T1000 (cell line): ENCODE measurements at regions not wholly inside any gene's neighbourhood (a gene's known extent, or its start where the extent isn't known, plus 50 kb on each side); places are given as distances from the start of the nearest gene placed in this dataset.
"Not testable (repeated sequence)": the region's sequence is repeated elsewhere in the genome, so short reads cannot be mapped to it uniquely, and the experiment has no call there.

Source experiments
- DNase-seq: peaks from one replicate; lab custom pipeline; 2025; ENCODE audit warnings: mixed read lengths; lab: John Stamatoyannopoulos, UW

DNA sequence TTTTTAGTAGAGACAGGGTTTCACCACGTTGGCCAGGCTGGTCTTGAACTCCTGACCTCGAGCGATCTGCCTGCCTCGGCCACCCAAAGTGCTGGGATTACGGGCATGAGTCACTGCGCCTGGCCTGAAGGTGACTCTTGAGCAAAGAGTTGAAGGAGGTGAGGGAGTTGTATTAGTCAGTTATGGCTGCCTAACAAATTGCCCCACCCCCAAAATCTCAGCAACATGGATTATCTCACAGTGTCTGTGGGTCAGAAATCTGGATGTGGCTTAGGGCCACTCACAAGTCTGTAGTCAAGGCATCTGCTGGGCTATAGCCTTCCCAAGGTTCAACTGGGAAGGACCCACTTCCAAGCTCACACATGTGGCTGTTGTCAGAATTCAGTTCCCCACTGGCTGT is 52.8 kb upstream of the ADGRE5 start:
- no peak for DNase-seq

- not testable (repeated sequence) for DNase-seq
Measured at GRCh38 chr19:14327061-14327460, 54.2 kb upstream of the ADGRE5 start.

DNA sequence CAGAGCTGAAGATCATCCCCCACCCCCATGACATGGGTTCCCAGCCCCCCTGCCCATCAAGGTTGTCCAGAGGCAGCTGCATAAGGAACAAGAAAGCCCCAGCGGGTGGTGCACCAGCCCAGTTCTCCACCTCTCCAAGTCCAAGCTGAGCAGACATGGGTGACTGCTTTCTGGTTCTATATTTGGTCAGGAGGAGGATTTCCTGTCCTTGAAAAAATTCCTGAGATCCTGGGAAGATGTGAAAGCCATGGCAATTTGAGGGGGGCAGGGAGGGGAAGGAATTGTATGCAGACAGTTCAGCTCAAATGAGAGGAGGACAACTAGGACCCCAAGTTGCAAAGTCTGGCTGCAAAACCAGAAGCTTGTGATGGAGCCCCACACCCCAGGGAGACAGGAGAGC is 55.4 kb upstream of the ADGRE5 start:
- DNase-seq, result no peak

DNA sequence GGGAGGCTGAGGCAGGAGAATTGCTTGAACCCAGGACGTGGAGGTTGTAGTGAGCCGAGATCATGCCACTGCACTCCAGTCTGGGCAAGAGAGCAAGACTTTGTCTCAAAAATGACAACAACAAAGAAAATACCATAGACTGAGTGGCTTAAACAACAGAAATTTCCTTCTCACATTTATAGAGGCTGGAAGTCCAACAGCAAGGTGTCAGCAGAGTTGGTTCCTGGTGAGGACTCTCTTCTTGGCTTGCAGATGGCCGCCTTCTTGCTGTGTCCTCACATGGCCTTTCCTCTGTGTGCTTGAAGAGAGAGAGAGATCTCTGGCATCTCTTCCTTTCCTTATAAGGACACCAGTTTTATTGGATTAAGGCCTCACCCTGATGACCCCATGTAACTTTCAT is 56.1 kb upstream of the ADGRE5 start:
- DNase-seq, result no peak

DNA sequence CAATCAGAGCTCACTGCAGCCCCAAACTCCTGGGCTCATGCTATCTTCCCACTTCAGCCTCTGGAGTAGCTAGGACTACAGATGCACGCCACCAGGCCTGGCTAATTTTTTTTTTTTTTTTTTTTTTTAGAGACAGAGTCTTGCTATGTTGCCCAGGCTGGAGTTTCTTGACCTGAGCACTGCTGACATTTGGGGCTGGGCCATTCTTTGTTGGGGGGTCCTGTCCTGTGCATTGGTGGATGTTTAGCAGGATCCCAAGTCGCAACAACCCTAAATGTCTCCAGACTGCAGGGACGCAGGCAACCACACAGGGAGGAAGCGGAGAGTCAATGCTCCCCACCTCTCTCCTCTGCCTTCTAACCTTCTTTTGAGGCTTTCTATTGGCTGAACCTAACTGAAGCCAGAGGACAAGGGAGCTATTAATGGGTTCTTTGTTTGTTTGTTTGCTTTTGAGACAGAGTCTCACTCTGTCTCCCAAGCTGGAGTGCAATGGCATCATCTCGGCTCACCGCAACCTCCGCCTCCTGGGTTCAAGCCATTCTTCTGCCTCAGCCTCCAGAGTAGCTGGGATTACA is 58.3 kb upstream of the ADGRE5 start:
- DNase-seq, result no peak

- DNase-seq, result no peak
Measured at GRCh38 chr19:14320253-14320652, 61.0 kb upstream of the ADGRE5 start.

GRCh38 chr19:14319720-14320119 is 61.5 kb upstream of the ADGRE5 start:
- DNase-seq, result not testable (repeated sequence)

GRCh38 chr19:14318873-14319272 is 62.4 kb upstream of the ADGRE5 start:
- no peak for DNase-seq

DNA sequence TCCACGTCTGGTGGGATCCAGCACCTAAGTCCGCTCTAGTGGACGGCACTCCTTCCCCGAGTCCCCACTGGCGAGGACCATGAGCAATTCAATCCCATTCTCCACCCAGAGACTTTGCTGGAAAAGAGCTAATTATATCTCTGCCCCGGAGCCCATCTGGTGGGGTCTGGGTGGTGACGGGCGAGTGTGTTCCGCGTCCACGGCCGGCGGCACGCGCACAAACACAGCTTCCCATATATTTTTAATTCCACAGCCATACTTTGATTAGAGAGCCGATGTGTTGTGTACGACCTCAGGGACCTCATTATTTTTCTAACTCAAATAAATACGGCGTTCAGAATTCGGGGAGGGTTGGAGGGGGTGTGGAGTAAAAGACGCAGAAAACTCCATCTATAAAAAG is 64.1 kb upstream of the ADGRE5 start:
- DNase-seq, result no peak

DNA sequence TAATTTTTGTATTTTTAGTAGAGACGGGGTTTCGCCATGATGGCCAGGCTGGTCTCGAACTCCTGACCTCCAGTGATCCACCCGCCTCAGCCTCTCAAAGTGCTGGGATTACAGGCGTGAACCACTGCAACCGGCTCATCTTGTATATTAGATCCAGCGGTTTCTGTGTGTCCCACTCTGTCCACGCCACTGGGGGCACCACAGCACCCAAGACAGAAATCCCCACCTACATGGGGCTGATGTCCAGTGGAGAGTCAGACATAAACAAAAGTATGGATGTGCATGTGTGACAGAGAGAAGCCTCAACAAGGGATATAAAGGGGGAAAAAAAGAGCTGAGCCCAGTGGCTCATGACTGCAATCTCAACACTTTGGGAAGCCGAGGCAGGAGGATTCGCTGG is 65.8 kb upstream of the ADGRE5 start:
- no peak for DNase-seq

- DNase-seq, result no peak
Measured at GRCh38 chr19:14310055-14310454, 71.2 kb upstream of the ADGRE5 start.

DNA sequence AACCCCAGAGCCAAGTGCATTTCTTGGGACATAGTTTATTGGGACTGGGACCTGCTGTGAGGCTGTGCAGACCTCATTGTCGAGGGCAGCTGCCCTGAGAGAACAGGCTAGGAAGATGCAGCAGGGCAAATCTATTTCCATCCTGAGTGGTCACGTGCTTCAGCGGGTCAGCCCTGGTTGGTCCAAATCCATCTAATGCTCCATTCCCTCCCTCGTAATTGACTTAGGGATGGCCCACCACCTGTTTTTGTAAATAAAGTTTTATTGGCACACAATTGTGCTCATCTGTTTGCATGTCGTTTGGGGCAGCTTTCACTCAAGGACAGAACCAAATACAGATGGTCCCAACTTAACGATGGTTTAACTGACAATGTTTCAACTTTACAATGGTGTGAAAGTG is 75.5 kb upstream of the ADGRE5 start:
- DNase-seq, result no peak

- no peak for DNase-seq
Measured at GRCh38 chr19:14301150-14301549, 80.1 kb upstream of the ADGRE5 start.

GRCh38 chr19:14300303-14300702 is 80.9 kb upstream of the ADGRE5 start:
- no peak for DNase-seq

GRCh38 chr19:14299224-14299827 is 81.9 kb upstream of the ADGRE5 start:
- DNase-seq, result not testable (repeated sequence)

- DNase-seq, result not testable (repeated sequence)
Measured at GRCh38 chr19:14297883-14298576, 83.2 kb upstream of the ADGRE5 start.

- DNase-seq, result not testable (repeated sequence)
Measured at GRCh38 chr19:14294974-14295373, 86.3 kb upstream of the ADGRE5 start.

- not testable (repeated sequence) for DNase-seq
Measured at GRCh38 chr19:14293816-14294170, 87.5 kb upstream of the ADGRE5 start.

DNA sequence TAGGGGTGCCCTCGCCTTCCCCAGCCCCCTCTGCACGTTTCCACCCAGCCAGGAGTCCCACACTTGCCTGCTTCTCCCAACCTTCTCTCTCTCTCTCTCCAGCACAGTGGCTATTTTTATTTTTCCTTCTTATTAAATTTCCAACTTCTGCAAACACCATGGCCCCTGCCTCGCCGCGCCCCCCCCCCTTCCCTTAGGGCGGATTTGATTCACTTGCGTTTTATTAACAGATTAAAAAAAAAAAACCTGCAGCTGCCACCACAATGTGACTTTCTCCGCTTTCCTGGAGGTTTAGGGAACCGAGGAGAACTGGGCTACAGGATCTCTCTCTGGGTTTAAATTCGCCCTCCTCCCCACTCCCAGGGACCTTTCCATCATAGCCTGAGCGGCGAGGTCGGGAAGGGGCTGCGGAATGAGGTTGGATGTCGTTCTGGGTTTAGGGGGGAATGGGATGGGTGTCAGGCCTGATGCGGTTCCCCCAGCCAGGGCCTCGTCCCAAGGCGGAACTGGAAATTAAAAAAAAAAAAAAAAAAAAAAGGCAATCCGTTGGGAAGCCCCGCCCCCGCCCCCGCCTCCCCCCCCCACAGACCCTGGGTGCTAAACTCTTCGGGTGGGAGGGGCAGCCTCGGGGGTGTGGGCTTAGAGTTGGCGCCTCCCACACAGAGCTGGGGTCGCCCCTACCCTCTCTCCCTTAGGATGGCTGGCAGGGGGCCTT is 87.3 kb upstream of the ADGRL1 start:
- not testable (repeated sequence) for DNase-seq

DNA sequence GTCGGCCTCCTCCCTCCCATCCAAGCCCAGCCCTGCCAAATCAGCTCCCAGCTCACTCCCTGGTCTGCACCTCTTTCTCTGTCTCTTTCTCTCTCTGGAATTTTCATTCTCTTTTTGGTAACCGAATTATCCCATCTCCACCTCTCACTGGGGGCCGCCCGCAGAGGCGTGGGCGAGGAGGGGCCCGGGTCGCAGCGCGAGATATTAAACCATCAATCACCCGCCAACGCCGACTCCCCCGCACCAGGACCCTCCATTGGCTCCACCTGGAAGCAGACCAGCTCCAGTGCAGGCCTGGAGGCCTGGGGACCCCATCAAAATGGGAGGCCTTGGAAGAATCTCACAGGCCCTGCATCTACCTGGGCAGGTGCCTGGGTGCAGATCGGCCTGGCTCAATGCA is 83.8 kb upstream of the ADGRL1 start:
- DNase-seq, result not testable (repeated sequence)

DNA sequence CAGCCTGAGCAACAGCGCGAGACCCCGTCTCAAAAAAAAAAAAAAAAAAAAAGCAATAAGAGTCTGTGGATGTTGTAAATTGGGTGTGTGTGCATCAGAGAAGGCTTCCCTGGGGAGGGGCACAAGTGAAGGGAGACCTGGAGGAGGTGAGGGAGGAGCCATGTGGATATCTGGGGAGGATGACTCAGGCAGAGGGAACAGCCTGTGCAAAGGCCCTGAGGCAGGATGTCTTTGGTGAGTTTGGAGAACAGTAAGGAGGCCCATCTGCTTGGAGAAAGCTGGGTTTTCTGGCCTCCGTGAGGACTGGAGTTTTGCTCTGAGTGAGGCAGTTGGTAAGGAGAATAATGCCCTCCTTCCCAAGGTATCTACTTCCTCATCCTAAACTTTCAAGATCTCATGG is 81.9 kb upstream of the ADGRL1 start:
- not testable (repeated sequence) for DNase-seq

GRCh38 chr19:14286594-14286993 is 80.6 kb upstream of the ADGRL1 start:
- DNase-seq, result not testable (repeated sequence)

GRCh38 chr19:14285726-14286125 is 79.8 kb upstream of the ADGRL1 start:
- DNase-seq, result not testable (repeated sequence)
